ENCODE measurements at regions not wholly inside any gene's neighbourhood (a gene's known extent, or its start where the extent isn't known, plus 50 kb on each side); places are given as distances from the start of the nearest gene placed in this dataset.
A peak's percentile ranks its signal among the peaks of the same experiment; 100 is the strongest.

DNA sequence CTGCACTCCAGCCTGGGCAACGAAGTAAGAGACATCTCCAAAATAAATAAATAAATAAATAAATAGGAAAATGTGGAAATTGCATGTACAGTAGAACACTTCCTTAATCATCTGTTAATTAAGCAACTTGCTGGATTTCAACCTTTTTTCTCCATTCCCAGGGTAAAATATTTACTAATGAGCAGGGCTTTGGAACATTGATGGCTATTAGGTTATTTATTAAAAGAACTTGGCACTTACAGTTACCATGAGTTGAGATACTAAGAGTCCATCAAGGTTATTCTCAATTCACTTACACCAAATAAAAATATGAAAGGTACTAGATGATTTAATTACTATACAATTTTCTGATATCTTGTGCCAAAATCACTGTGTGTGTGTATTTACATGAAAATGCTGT, 607.1 kb downstream of the PCDH18 start:
- DNase-seq (ENCODE audit: low spot score), result no peak

DNA sequence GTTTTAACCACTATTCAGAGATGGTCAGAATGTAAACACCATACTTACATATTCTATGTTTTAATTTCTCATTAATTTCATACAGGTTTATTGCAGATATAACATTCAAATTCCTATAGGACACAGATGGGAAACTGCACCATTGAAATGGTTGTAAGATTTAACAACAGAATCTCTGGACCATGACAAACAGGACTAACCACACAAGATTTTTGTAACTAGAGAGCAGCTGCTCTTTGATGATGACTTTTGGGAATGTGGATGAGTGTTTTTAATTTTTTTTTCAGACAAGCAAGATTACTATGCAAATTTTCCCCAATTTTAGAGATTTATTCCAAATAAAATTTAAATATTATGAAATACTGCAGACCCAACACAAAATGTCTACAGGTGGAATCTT, 610.2 kb downstream of the PCDH18 start:
- DNase-seq (ENCODE audit: low spot score), result no peak

GRCh38 chr4:136920092-136920881, 612.0 kb downstream of the PCDH18 start:
- no peak for DNase-seq (ENCODE audit: low spot score)

DNA sequence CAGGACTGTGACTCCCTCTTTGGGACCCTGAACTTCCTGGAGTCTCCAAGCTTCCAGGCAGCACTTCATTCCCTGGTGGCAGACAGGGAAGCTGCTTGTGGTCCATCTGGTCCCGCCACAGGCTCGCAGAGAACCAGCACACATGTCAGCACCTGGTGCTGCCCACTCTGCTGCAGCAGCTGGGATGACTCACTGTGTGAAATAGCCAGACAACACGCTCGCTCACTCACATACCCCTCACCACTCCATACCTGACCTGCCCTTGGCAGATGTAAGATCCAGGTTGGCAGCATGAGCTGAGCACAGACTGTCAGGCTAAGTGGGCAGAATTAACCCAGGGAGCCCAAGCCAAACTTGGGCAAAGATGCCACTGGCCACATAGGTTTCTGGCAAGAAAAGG, 613.5 kb downstream of the PCDH18 start:
- DNase-seq (ENCODE audit: low spot score), result no peak

DNA sequence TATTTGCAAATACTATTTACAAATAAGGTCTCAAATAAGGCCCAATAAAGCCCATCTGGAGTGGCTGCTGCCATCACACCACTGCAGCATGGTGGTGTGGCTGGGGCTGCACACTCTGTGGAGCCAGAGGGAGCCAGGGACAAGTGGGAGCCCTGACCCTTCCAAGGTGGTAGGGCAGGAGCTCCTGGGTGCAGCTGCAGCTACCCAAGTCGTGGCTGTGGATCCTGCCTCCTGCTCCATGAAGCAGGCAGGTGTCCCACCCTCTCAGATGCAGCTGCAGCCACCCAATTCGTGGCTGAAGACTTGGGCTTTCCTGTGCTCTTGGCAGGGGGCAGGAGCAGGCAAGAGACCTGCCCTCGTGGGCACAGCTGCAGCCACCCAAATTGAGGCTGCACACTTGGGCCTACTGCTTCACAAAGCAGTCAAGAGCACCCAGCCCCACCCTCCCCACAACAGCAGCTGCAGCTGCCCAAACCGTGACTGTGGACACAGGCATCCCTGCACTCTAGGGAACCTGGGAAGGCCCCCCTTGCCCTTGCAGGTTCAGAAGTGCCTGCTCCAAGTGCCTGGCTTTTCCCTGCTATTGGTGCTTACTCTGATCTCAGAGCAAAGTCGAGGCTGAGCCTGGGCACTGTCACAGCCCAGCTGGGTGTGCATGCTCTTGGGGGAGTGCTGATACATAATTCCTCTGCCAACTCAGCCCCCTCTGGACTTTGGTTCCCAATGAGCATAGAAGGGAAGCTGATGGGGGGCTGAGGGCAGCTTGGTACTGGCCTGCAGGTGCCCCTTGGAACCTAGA, 614.8 kb downstream of the PCDH18 start:
- DNase-seq (ENCODE audit: low spot score), result no peak

DNA sequence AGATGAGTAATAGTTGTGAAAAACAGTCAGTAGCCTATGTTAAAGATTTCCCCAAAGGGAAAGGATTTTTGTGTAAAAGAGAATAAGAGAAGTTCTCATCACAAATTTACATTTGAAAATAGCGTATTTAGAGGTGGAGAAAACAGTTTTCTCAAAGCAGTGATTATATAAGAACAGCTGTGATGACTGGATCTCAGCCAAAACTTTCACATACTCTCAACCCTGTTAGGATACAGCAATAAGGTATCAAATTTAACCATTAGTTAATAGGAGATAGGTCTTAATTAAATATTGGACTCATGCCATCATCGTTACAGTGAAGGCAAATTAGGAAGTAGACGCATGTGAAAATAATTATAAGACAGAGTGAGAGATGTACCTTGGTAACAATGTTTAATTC, 622.7 kb downstream of the PCDH18 start:
- no peak for DNase-seq (ENCODE audit: low spot score)

DNA sequence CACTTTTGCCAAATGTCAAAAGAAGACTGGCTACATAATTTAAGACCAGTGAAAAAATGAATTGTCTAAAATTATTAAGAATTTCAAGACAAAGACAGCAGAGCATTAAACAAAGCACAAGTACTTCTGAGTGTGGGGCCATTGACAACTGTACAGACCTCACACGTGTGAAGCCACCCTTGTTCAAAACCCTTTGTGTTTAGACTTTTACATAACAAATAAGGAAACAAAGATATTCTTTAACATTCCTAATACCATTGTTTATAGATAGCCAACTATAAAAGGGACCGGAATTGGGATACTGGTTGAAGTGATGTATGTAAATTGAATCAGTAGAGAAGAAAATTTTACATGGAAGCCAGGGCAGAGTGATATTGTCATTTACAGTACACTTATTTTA, 624.2 kb downstream of the PCDH18 start:
- DNase-seq (ENCODE audit: low spot score), result no peak

- no peak for DNase-seq (ENCODE audit: low spot score)
Measured at GRCh38 chr4:136900696-136901095, 631.6 kb downstream of the PCDH18 start.

GRCh38 chr4:136898590-136899248, 633.6 kb downstream of the PCDH18 start:
- DNase-seq (ENCODE audit: low spot score), result no peak

DNA sequence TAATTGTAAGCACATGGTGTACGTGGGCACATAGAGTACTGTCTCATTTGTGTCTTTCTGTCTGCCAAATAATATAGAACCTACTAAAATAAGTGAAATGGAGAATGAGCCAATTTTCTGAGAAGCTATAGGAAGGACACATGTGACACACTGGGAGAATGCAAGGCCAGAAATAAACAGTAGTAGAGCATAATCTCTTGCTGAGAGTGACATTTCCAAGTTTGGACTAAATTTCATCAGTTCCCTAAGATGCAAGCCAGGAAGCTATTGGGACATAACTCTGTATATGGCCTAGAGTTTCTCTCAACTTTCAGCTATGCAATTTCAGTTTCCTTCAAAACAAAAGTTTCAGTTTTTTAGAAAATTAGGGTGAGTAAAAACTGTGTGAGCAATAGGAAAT, 638.7 kb downstream of the PCDH18 start:
- no peak for DNase-seq (ENCODE audit: low spot score)

- no peak for DNase-seq (ENCODE audit: low spot score)
Measured at GRCh38 chr4:136881666-136882065, 650.6 kb downstream of the PCDH18 start.

DNA sequence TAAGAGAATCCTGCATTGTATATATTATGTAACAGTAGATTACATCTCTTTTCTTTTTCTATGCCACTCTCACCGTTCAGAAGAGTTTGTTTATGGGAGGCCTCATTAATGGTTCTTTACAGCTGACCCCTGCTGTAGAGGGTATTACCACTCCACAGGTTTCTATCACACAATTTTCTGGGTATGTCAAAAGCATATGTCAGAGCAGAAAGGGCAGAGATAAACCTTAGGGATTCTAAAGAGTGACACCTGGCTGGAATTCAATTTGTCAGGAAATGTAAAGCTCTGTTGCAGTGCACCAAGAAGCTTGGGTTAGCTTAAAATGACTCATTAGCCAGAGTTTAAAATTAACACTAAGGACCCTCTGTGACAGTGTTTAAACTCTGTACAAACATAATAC, 658.7 kb downstream of the PCDH18 start:
- no peak for DNase-seq (ENCODE audit: low spot score)

DNA sequence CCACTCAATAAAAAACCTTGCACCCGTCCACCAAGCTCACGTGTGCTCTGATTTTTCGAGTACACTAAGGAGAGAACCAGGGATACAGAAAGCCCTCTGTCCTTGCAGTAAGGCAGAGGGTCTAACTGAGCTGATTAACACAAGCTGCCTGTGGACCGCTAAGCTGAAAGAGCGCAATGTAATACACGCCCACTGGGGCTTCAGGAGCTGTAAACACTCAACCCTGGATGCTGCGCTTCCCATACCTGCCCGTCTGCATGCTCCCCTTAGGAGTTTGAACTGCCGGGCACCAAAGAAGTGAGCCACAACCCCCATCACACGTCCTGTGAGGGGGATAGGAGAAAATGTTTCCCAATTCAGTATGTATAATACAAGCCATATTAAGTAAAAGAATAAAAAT, 664.8 kb downstream of the PCDH18 start:
- DNase-seq (ENCODE audit: low spot score), result no peak

DNA sequence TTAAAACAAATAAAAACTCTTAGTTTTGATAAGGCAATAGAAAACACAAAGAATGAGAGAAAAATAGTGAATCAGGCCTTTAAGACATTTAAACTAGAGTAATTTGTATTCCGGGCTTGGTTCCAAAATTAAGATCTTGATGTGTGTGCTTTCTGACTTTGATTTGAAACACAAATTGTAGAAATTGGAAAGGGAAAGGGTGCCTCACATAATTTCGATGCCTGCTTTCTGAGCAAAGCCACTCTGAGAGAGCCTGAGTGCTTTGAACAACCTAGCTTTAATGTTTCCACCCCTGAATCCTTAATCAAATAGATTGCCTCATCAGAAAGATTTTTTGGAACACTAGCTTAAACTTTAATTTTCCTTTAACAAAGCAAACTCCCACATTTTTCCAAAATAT, 666.8 kb downstream of the PCDH18 start:
- DNase-seq (ENCODE audit: low spot score), result no peak

GRCh38 chr4:136864604-136865185, 667.6 kb downstream of the PCDH18 start:
- DNase-seq (ENCODE audit: low spot score), result peak; percentile 76

GRCh38 chr4:136863756-136864155, 668.5 kb downstream of the PCDH18 start:
- DNase-seq (ENCODE audit: low spot score), result no peak

DNA sequence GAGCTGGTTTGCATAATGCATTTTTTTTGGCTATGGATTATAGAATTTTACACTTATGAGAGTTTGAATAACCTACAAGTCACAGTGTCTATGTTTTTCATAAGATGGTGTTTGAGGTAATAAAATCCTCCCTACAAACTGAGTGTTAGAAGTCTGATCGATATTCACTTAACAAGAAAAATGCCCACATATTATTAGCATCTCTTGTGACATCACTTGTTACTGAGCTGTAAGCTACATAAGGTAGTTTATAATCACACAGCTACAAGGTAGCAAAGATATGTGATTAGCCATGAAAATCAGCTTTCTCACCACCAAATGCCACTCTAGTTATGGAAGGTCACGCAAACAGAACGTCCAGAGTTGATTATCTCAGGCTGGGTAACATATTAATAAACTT, 669.6 kb downstream of the PCDH18 start:
- no peak for DNase-seq (ENCODE audit: low spot score)

GRCh38 chr4:136861091-136861490, 671.2 kb downstream of the PCDH18 start:
- no peak for DNase-seq (ENCODE audit: low spot score)

GRCh38 chr4:136858903-136859302, 673.4 kb downstream of the PCDH18 start:
- DNase-seq (ENCODE audit: low spot score), result no peak

- no peak for DNase-seq (ENCODE audit: low spot score)
Measured at GRCh38 chr4:136855886-136856285, 676.4 kb downstream of the PCDH18 start.

DNA sequence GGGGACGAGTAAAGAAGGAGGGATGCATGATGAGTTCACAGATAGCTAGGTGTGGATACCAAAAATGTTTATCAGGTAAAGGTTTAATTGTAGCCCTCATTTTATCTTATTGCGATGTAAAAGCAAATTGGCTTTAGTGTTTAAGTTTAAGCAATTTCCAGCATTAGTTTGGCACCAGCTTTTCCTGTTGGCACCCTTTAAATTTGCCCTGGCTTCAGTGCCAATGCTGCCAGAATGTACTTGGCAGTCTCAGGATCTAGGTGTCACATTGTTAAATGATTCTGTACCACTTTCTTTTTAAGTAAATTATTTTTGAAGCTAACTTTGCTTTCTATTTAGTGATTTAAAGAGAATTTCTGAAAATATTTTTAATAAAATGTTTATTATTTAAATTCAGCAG, 681.8 kb downstream of the PCDH18 start:
- no peak for DNase-seq (ENCODE audit: low spot score)

- no peak for DNase-seq (ENCODE audit: low spot score)
Measured at GRCh38 chr4:136847881-136848621, 684.2 kb downstream of the PCDH18 start.
